HUDEP-2 (cell line): ENCODE measurements at regions not wholly inside any gene's neighbourhood (a gene's known extent, or its start where the extent isn't known, plus 50 kb on each side); places are given as distances from the start of the nearest gene placed in this dataset.

Experiments
- DNase-seq, 76 experiments: peaks; one replicate each; lab custom pipeline; 2025; ENCODE audit not compliant: unreplicated experiment in 76 of 76; lab: John Stamatoyannopoulos, UW

DNA sequence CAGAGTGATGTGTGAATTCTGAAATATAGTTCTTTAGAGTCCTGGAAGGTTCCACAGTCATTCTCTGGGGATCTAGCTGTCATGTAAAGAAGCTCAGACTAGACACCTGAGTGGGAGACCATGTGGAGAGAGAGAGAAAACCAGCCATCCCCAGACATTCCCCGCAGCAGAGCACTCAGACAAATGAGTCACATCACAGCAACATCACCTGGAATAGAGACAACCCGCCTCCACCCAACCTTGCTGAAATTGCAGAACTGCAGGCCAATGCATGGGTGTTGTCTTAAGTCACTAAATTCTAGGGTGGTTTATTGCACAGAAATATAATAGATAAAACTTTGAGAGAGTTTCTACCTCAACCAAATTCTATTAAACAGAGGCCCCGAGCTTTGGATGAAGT lies 392.0 kb upstream of the DYNLRB2 start:
- no peak for DNase-seq

GRCh38 chr16:80147026-80147655 lies 393.7 kb upstream of the DYNLRB2 start:
- DNase-seq: no peak

- DNase-seq: no peak
Observed at GRCh38 chr16:80144191-80144590, 396.6 kb upstream of the DYNLRB2 start.

DNA sequence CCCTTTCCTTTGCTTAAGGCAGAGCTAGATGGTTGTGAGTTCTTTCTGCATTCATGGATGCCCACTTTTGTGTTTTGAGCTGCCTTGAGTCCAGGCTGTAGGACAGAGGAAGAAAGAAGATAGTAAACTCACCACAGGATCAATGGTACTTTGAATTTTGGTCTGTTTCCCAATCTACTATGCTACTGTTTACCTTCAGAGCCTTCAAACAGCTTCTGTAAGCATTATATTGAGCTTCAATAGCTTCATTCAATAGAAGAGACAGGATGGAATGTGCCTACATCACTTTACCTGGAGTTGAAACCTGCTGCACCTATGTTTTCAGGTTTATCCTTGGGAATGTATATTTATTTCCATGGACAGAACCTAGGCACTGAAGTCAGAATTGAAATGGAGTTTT lies 397.9 kb upstream of the DYNLRB2 start:
- DNase-seq: no peak

- no peak for DNase-seq
Observed at GRCh38 chr16:80142281-80142680, 398.5 kb upstream of the DYNLRB2 start.

DNA sequence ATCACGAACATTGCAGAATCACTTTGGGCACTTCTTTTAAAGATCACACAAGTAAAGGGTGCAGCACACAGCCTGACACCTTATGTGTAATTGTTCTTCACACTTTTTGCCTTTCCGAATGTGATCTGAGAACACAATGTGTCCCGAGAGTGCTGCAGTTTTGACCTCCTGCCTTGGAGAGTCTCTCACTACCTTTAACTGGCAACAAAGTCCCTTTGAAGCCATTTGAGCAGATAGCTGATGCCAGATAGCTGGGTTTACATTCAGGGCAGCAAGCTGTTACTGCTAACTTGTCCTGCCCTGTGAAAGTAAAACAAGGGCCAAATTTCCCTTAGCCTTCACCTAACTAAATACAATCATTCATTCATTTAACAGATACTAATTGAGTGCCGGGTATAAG lies 411.0 kb upstream of the DYNLRB2 start:
- no peak for DNase-seq

- no peak for DNase-seq
Observed at GRCh38 chr16:80125677-80126076, 415.1 kb upstream of the DYNLRB2 start.

DNA sequence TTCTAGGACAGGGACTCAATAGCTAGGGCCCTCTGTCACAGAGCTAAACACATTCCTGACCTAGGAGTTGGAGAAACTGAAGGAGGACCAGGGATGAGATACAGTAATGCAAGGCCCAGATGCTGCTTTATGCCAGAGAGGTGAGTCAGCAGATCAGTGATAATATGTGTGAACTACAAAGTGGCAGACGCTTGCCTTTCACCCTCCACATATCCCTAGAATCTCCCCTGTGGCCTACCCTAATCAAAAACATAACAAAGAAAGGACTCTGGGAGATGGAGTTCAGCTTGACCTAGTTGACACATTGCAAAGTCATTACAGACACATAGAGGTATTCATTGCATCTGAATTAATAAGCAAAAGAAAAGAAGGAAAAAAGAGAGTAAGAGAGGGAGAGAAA lies 417.6 kb upstream of the DYNLRB2 start:
- no peak for DNase-seq

DNA sequence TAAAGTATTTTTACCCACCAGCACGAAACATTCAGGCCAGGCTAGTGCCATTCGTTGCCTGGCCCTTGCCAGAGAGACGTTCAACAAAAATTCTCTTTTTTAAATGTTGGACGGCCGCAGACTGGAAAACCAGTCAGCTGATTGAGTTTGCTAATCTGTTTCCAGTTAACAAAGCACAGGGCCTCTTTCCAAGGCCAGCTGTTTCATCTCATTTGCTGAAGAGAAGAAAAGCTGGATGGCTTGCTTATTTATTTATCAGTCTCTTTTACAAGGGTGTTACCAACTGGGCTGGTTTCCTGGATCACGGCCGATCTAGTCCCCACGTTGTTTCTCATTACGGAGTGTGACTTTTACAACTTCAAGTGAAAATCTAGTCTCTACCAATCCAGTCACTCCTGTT lies 418.7 kb upstream of the DYNLRB2 start:
- no peak for DNase-seq

- no peak for DNase-seq
Observed at GRCh38 chr16:80121522-80121909, 419.3 kb upstream of the DYNLRB2 start.

GRCh38 chr16:80120899-80121521 lies 419.8 kb upstream of the DYNLRB2 start:
- no peak for DNase-seq

GRCh38 chr16:80117556-80118130 lies 423.1 kb upstream of the DYNLRB2 start:
- DNase-seq: no peak

GRCh38 chr16:80116711-80117110 lies 424.1 kb upstream of the DYNLRB2 start:
- DNase-seq: no peak

DNA sequence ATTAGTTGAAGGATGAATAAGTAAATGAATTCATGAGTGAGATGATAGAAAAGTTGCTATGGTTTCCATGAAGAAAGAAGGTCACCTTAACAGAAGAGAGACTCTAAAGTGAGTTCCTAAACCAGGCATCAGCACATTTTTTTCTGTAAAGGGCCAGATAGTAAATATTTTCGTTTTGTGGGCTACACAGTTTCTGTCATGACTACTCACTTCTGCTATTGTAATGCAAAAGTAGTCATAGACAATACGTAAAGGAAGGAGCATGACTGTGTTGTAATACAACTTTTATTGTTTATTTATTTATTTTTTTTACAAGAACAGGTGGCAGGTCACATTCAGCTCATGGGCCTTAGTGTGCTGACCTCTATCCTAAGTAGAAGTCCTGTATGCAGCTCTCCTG lies 426.1 kb upstream of the DYNLRB2 start:
- no peak for DNase-seq

GRCh38 chr16:80113873-80114574 lies 426.8 kb upstream of the DYNLRB2 start:
- DNase-seq: no peak

DNA sequence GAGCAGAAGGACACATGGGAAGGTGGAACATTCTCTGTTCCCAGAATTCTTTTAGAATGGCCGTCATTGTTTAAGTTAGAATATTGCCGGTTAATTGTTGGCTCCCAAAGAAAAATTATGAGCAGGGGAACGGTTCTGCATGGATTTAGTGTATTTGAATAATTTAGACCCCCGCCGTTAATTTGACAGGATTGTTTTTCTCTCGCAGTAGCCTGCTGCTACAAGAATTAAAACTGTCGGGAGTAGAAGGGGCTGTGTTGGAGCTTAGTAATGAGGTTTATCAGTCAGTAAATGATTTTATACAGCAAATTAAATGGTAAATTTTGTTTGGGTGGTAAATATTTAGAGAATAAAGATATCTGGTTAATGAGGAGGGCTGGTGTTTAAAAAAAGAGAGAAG lies 431.2 kb upstream of the DYNLRB2 start:
- no peak for DNase-seq

GRCh38 chr16:80107900-80108299 lies 432.9 kb upstream of the DYNLRB2 start:
- no peak for DNase-seq

DNA sequence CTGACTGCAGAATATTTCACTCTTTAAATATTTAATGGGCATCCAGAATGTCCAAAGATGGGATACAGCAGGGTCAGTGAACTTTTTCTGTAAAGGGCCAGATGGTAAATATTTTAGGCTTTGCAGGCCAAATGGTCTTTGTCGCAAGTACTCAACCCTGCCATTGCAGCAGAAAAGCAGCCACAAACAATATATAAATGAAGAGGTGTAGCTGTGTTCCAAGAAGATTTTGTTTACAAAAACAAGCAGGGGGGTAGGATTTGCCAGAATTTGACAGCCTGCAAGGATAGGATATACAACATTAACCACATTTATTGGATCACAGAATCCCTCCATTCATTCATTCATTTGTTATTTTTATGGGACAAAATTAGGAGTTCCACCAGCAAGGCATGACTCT lies 435.0 kb upstream of the DYNLRB2 start:
- no peak for DNase-seq

DNA sequence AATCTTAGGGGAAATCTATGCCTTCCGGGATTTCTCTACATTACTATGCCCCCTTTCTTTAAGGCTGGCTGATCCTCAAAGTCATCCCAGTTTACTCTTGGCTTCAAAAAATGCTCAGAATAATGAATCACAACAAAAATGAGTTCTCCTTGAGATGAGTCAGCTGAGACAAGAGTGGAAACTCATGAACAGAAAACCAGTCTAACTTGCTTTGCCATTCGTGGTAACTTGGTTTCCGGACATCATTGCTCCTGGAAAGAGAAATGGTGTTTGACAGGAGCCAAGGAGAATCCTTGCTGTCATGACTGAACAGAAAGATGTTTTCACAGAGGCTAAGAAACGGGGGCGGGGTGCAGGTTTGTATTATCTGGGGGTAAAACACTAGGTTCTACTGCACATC lies 435.6 kb upstream of the DYNLRB2 start:
- no peak for DNase-seq

DNA sequence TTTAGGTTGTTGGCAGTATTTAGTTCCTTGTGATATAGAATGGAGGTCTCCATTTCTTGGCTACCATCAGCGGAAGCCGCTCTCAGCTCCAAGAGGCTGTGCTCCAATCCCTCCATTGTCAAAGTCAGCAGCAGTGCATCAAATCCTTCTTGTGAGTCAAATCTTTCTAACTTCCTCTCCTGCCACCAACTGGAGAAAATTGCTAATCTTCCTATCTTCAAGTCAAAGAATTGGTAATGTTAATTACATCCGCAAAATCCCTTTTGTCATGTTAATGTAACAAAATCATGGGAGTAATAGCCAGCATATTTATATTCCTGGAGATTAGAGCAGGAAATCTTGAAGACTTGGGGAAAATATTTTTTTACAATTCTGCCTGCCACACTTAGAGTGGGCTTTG lies 436.4 kb upstream of the DYNLRB2 start:
- no peak for DNase-seq

- no peak for DNase-seq
Observed at GRCh38 chr16:80103463-80103862, 437.3 kb upstream of the DYNLRB2 start.
